GM21737 (cell line): ENCODE measurements at regions not wholly inside any gene's neighbourhood (a gene's known extent, or its start where the extent isn't known, plus 50 kb on each side); places are given as distances from the start of the nearest gene placed in this dataset.

Source experiments
- ATAC-seq: cut with Tn5 transposase; IDR thresholded peaks from one replicate; pipeline ENCODE4 v1.9.1; 2021; ENCODE audit warnings: mild to moderate bottlenecking, moderate library complexity; ENCODE audit not compliant: unreplicated experiment

DNA sequence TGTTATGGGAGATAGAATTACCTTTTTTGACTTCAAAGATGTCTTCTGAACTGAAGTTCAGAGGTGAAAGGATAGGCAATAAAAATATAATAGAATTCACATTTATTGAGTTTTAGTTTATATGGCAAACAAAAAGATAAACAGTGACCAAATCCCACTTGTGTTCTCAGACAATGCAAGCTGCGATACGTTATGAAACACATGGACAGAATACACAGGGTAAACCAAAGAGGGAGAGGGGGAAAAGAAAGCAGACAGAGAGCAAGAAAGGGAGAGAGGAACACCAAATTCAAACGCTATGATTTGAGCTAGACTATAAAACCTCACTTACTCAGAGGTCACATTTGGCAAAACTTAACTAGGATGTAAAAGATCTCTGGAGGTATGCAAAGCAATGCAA is 238.2 kb upstream of the FLRT2 start:
- no peak for ATAC-seq

DNA sequence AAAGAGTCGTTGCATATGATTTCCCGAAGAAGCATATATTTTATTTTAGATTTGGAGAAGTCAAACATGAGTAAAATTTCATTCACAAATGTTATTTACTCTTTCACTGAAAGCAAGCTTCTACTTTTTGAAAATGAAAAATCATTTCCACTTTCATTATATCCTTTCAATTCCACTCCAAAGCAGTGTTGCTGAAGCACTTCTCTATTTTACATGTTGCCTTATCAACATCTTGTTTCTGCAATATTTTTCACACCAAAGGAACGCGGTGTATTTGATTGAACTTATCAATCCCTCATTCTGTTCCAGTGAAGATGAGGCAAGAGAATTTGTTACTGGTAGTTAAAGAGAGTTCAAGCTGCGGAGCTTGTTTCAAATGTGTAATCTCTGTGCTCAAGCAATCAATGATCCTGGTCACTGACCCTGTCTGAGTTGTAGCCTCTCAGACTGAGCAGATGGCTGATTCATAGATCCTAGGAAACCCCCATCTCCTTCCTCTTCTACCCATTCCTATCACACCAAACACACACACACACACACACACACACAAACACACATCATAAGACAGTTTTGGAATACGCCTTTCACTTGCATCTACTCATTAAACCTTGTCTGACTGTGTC is 236.2 kb upstream of the FLRT2 start:
- no peak for ATAC-seq

DNA sequence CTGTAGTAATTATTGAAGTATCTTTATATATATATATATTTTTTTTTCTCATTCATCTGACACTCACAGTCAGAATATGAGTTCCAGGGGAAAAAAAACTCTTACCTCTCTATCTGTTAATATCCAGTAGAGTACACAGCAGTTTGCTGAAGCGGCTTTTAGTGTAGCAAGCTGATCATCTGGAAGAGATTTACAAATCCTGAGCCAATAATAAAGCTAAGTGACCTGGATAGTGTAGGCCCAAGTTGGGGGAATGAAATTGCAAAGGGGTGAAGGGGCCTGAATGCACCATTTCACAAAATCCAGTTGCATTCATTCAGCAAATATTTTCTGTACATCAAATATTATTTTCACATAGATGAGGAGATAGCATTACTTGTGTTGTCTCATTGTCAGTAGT is 234.6 kb upstream of the FLRT2 start:
- no peak for ATAC-seq

- no peak for ATAC-seq
Observed at GRCh38 chr14:85296456-85297210, 233.3 kb upstream of the FLRT2 start.

DNA sequence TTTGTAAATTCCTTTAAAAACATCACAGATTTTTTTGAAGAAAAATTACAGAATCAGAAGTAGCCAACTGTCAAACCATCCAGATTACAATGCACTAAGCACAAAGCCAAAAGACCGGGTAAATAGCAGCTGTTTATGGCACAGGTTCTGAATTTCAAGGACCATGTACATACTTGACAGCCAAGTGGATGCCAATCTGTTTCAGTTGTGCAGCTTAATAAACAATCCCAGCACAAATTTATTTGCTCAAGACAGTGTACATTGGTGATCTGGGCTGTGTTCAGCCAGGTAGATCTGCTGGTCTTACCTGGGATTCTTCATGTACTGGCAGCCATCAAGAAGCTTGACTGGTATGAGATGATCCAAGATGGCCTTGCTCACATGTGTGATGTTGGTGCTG is 229.8 kb upstream of the FLRT2 start:
- no peak for ATAC-seq

DNA sequence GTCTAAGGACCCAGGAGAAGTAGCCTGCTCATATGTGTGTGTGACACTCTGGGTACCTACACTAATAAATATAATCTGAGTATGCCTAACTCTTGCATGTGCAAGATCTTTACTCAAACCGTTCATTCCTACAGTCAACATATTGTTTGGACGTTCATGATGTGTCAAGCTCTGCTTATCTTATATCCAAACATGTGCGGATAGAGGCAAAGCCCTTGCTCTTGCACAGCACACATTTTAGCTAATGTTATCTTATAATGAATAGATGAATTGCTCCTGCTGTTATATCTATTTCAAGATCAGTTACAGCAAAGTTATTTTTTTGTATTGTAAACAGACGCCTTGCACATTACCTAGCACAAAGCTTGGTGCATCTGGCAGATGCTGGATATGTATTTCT is 228.4 kb upstream of the FLRT2 start:
- ATAC-seq, result no peak

GRCh38 chr14:85306024-85306423 is 223.9 kb upstream of the FLRT2 start:
- ATAC-seq, result no peak

- no peak for ATAC-seq
Observed at GRCh38 chr14:85308531-85309300, 221.2 kb upstream of the FLRT2 start.

DNA sequence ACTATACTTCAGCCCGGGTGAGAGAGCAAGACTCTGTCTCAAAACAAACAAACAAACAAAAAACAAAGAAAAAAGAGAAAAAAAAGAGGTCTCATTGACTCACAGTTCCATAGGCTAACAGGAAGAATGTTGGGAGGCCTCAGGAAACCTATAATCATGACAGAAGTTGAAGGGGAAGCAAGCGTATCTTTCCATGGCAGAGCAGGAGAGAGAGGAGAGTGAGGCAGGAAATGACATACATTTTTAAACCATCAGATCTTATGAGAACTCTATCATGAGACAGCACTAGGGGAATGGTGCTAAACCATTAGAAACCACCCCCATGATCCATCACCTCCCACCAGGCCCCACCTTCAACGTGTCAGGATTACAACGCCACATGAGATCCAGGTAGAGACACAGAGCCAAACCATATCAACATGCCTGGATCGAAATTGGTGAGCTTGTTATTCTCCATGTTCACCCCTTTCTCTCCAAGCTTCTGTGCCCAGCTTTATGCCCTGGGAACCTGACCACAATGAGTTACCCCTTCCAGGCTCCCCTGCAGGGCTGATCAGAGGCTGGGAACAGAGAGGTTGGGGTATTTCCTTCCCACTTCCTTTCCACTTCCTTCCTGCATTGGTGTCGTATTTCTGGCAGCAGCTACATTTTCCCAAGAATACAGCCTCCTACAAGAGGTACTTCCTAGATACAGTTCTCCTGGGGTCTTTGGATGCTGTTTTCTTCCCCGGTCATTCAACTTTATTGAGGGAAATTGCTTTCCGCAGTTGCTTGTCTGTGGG is 219.3 kb upstream of the FLRT2 start:
- ATAC-seq, result no peak

GRCh38 chr14:85313560-85314207 is 216.3 kb upstream of the FLRT2 start:
- ATAC-seq, result no peak

- no peak for ATAC-seq
Observed at GRCh38 chr14:85315290-85315689, 214.7 kb upstream of the FLRT2 start.

DNA sequence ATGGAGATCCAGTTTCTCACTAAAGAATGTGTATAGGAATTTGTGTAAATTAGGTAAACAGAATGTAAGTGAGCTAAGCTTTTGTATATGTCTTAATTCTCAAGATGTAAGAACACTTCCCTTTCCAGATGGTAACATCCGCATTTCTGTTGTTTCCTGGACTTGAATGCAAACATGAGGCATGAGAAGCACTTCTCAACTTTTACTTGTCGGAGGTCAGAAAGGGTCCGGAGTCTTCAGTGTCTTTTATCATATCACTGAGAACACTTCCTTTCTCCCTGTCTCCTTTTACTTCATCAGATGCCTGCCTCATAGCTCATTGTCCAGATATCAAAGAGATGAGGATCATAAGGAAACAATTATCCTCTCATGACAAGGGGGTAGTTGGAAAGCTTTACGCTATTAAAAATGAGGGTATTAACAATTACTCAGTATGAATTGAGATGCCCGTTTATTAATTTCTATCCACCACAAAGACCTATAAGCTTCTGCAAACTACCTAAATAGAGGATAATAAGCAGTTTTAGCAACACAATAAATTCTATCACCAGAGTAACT is 214.1 kb upstream of the FLRT2 start:
- ATAC-seq, result no peak

DNA sequence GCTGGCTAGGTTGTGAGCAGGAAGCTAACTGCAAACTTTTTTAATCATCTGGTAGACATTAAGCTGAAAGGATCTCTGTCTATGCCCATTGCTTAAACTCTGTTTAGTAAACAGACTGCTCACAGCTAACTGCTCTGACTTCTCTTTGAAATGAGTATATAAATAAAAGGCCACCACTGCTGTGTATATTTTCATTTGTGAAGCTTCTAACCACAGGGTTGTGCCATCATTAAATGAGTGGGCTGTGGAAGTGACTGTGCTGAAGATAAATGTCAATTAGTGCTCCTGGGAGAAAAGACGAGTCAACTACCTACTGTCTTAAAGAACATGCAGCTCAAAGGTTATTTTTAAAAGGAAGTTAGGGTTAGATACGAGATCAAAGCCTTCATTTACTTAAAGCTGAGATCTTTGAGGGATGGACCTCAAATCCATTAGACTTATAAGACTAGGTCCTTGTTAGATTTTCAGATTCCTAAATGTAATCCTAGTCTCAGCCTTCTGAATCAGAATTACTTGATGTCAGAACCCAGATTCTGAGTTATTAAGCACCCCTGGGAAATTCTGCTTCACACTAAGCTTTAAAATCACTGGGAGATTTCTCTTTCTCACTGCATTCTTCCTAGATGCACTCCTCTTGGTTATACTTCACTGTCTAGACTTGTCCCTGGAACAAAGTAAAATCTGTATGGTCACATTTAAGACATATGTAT is 213.1 kb upstream of the FLRT2 start:
- ATAC-seq, result no peak

GRCh38 chr14:85317491-85318021 is 212.4 kb upstream of the FLRT2 start:
- ATAC-seq, result no peak

GRCh38 chr14:85319101-85319500 is 210.8 kb upstream of the FLRT2 start:
- no peak for ATAC-seq

DNA sequence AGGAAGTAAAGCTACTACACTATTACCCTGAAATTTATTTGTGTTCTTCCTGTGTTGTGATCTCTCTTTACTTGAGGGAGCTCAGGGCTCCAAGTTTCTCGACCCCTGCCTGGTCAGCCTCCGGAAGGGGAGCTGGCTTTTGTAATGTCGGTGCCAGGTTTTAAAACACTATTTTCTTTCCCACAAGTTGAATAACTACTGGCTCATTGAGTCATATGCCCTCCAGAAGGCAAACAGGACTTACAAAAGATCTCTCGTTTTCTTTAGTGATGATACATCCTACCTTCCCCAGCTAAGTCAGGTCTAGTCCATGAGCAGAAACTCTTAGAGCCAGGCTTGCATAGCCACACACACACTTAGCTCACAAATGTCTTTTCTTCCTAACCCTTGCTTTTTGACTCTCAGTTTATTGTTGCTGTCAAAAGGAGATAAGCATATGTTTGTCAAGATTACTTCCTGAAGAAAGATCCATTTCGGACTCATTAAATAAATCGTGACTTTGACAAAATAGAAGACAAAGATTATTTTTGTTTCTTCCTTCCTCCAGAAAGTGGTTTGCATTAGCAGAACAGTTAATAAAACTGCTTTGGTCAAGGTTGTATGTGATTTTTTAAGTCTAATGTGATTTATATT is 209.8 kb upstream of the FLRT2 start:
- ATAC-seq, result no peak

DNA sequence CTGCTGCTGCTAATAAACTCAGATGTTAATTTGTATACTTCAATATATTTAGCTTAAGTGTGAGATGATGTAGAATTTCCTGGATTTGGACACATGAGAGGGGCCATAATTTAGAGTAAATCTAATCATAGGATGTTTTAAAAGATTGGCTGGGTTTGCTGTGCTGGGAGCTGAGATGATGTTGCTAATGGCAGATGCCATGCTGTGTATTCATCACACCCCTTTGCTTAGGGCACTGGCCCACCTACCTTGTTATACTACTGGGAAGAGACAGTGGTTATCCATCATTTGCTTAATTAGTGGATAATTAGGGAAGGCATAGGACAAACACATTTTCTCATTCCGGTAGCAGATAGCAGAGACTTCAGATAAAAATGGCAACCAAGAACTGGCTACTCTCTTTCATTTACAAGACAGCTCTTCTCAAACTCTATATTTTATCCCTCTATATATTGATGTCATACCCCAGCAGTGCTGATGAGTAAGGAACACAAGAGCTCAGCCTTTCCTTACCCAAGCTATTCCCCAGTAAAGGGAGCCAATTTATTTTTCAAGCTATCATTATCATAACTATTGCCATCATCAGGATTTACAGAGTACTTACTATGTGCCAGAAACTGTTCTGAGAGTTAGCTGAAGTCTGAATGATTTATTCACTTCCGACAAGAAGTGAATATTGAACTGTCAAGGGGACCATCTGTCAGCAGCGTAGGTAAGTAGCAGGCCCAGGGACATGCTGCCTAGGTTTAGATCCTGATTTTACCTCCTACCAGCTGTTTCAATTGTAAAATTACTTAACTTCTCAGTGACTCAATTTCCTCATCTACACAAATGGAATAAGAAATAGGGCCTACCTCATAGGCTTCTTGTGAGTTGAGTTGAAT is 204.6 kb upstream of the FLRT2 start:
- ATAC-seq, result no peak

- ATAC-seq, result no peak
Observed at GRCh38 chr14:85332401-85332800, 197.5 kb upstream of the FLRT2 start.
